HEK293 (cell line): ENCODE measurements at regions not wholly inside any gene's neighbourhood (a gene's known extent, or its start where the extent isn't known, plus 50 kb on each side); places are given as distances from the start of the nearest gene placed in this dataset.

Source experiments
- CTCF ChIA-PET: fragments of 350-600 bp; formaldehyde crosslinking; extraction: SDS; loops from one replicate; lab custom pipeline; 2021; ENCODE audit warnings: antibody characterized with exemption; lab: Yijun Ruan, JAX
- POLR2A ChIA-PET: fragments of 300-600 bp; formaldehyde crosslinking; extraction: SDS; loops from one replicate; lab custom pipeline; 2020; ENCODE audit warnings: antibody characterized with exemption, inconsistent platforms; lab: Yijun Ruan, JAX
- H3K27ac ChIP-seq: fragments of 200-500 bp; sonication (Bioruptor generic); 2 replicates; pipeline ENCODE4 v1.5.1; 2014; ENCODE audit warnings: low read depth, low read length, control low read depth, inconsistent platforms; ENCODE audit errors: extremely low read depth
- H3K36me3 ChIP-seq, 2 experiments: fragments of 200-500 bp in 1 of 2; sonication (Bioruptor generic) in 1 of 2; 1 replicate in 1 of 2; 2 replicates in 1 of 2; pipeline ENCODE4 v1.5.1; 2014 to 2017; ENCODE audit warnings: inconsistent platforms in 2 of 2, low read length in 2 of 2; ENCODE audit not compliant: control insufficient read depth in 2 of 2, insufficient read depth in 1 of 2
- H3K4me1 ChIP-seq: fragments of 200-500 bp; sonication (Bioruptor generic); 2 replicates; pipeline ENCODE4 v1.5.1; 2014; ENCODE audit warnings: mild to moderate bottlenecking, low read length, inconsistent platforms; ENCODE audit not compliant: control insufficient read depth, insufficient read depth
- H3K4me3 ChIP-seq: 2 replicates; pipeline ENCODE4 v1.5.1; 2011; ENCODE audit warnings: low read depth, mild to moderate bottlenecking, control low read depth, low read length, moderate library complexity
- H3K9me3 ChIP-seq: fragments of 200-500 bp; sonication (Bioruptor generic); 2 replicates; pipeline ENCODE4 v1.5.1; 2014; ENCODE audit warnings: low read depth, low read length, inconsistent platforms; ENCODE audit not compliant: control insufficient read depth, insufficient read depth
- AEBP2 ChIP-seq: fragments of 450-650 bp; formaldehyde crosslinking; IDR thresholded peaks from 2 replicates; pipeline ENCODE4 v1.5.1; 2016; ENCODE audit warnings: missing biosample characterization, missing genetic modification characterization, borderline replicate concordance
- EGR2 ChIP-seq: fragments of 450-650 bp; formaldehyde crosslinking; IDR thresholded peaks from 2 replicates; pipeline ENCODE4 v1.5.1; 2016; ENCODE audit warnings: low read depth, missing biosample characterization, missing genetic modification characterization
- GLI2 ChIP-seq: fragments of 450-650 bp; formaldehyde crosslinking; IDR thresholded peaks from 2 replicates; pipeline ENCODE4; 2017; ENCODE audit warnings: missing biosample characterization, missing genetic modification characterization, low read depth, borderline replicate concordance
- KLF8 ChIP-seq: fragments of 450-650 bp; formaldehyde crosslinking; IDR thresholded peaks from 2 replicates; pipeline ENCODE4 v1.5.1; 2016; ENCODE audit warnings: missing biosample characterization, missing genetic modification characterization
- KLF9 ChIP-seq: fragments of 450-650 bp; formaldehyde crosslinking; IDR thresholded peaks from 2 replicates; pipeline ENCODE4 v1.5.1; 2016; ENCODE audit warnings: missing biosample characterization, missing genetic modification characterization, low read depth
- MYNN ChIP-seq: fragments of 450-650 bp; formaldehyde crosslinking; IDR thresholded peaks from 2 replicates; pipeline ENCODE4 v1.5.1; 2016; ENCODE audit warnings: missing biosample characterization, missing genetic modification characterization, borderline replicate concordance
- OSR2 ChIP-seq: fragments of 450-650 bp; formaldehyde crosslinking; IDR thresholded peaks from 2 replicates; pipeline ENCODE4 v1.5.1; 2016; ENCODE audit warnings: missing biosample characterization, missing genetic modification characterization
- PATZ1 ChIP-seq: fragments of 450-650 bp; formaldehyde crosslinking; IDR thresholded peaks from 2 replicates; pipeline ENCODE4 v1.5.1; 2016; ENCODE audit warnings: missing biosample characterization, missing genetic modification characterization
- RBAK ChIP-seq: fragments of 450-650 bp; formaldehyde crosslinking; IDR thresholded peaks from 2 replicates; pipeline ENCODE4 v1.5.1; 2016; ENCODE audit warnings: missing biosample characterization, missing genetic modification characterization
- ZNF114 ChIP-seq: fragments of 450-650 bp; formaldehyde crosslinking; IDR thresholded peaks from 2 replicates; pipeline ENCODE4 v1.5.0; 2017; ENCODE audit warnings: missing biosample characterization, missing genetic modification characterization
- ZNF133 ChIP-seq: fragments of 450-650 bp; formaldehyde crosslinking; IDR thresholded peaks from 2 replicates; pipeline ENCODE4 v1.5.1; 2016; ENCODE audit warnings: missing biosample characterization, missing genetic modification characterization
- ZNF155 ChIP-seq: fragments of 450-650 bp; formaldehyde crosslinking; IDR thresholded peaks from 2 replicates; pipeline ENCODE4 v1.5.1; 2016; ENCODE audit warnings: missing biosample characterization, missing genetic modification characterization
- ZNF184 ChIP-seq: fragments of 450-650 bp; IDR thresholded peaks from 2 replicates; pipeline ENCODE4 v1.5.1; 2018; ENCODE audit warnings: missing biosample characterization, mild to moderate bottlenecking, missing genetic modification characterization
- ZNF350 ChIP-seq: fragments of 450-650 bp; formaldehyde crosslinking; IDR thresholded peaks from 2 replicates; pipeline ENCODE4 v1.5.0; 2017; ENCODE audit warnings: missing biosample characterization, mild to moderate bottlenecking, missing genetic modification characterization
- ZNF362 ChIP-seq: fragments of 450-650 bp; formaldehyde crosslinking; IDR thresholded peaks from 2 replicates; pipeline ENCODE4 v1.5.1; 2016; ENCODE audit warnings: missing biosample characterization, missing genetic modification characterization
- ZNF366 ChIP-seq: fragments of 450-650 bp; formaldehyde crosslinking; conservative IDR thresholded peaks from 2 replicates; pipeline ENCODE4 v1.5.1; 2016; ENCODE audit warnings: missing biosample characterization, missing genetic modification characterization
- ZNF473 ChIP-seq: fragments of 450-650 bp; formaldehyde crosslinking; IDR thresholded peaks from 2 replicates; pipeline ENCODE4 v1.5.1; 2017; ENCODE audit warnings: missing biosample characterization, missing genetic modification characterization
- ZNF488 ChIP-seq: fragments of 450-650 bp; formaldehyde crosslinking; IDR thresholded peaks from 2 replicates; pipeline ENCODE4 v1.5.1; 2016; ENCODE audit warnings: missing biosample characterization, missing genetic modification characterization
- ZNF530 ChIP-seq: fragments of 450-650 bp; formaldehyde crosslinking; IDR thresholded peaks from 2 replicates; pipeline ENCODE4 v1.5.1; 2016; ENCODE audit warnings: low read depth, missing biosample characterization, missing genetic modification characterization
- ZNF548 ChIP-seq: fragments of 450-650 bp; formaldehyde crosslinking; IDR thresholded peaks from 2 replicates; pipeline ENCODE4 v1.5.1; 2016; ENCODE audit warnings: missing biosample characterization, missing genetic modification characterization
- ZNF571 ChIP-seq: fragments of 450-650 bp; formaldehyde crosslinking; IDR thresholded peaks from 2 replicates; pipeline ENCODE4 v1.5.0; 2017; ENCODE audit warnings: missing biosample characterization, missing genetic modification characterization
- ZNF596 ChIP-seq: fragments of 450-650 bp; IDR thresholded peaks from 2 replicates; pipeline ENCODE4 v1.5.0; 2018; ENCODE audit warnings: missing biosample characterization, mild to moderate bottlenecking, missing genetic modification characterization, moderate library complexity
- ZNF600 ChIP-seq: fragments of 450-650 bp; formaldehyde crosslinking; IDR thresholded peaks from 2 replicates; pipeline ENCODE4 v1.5.1; 2016; ENCODE audit warnings: missing biosample characterization, missing genetic modification characterization
- ZNF76 ChIP-seq: fragments of 450-650 bp; formaldehyde crosslinking; IDR thresholded peaks from 2 replicates; pipeline ENCODE4; 2016; ENCODE audit warnings: low read depth, missing biosample characterization, missing genetic modification characterization, borderline replicate concordance
- ZNF792 ChIP-seq: fragments of 450-650 bp; formaldehyde crosslinking; IDR thresholded peaks from 2 replicates; pipeline ENCODE4 v1.5.1; 2016; ENCODE audit warnings: missing biosample characterization, missing genetic modification characterization

GRCh38 chr20:1807394-1807793 lies 87.8 kb upstream of the SIRPA start:
- H3K27ac ChIP-seq = no peak overlapping the region

GRCh38 chr20:1806456-1806855 lies 88.8 kb upstream of the SIRPA start:
- TF ChIP-seq MYNN (tag by site-specific recombination) (no peak), KLF9 (tag by site-specific recombination) (no peak), ZNF488 (tag by site-specific recombination) (no peak), KLF8 (tag by site-specific recombination) (no peak), ZNF530 (tag by site-specific recombination) (no peak), ZNF184 (tag by site-specific recombination) (no peak), ZNF350 (tag by site-specific recombination) (no peak), ZNF114 (tag by site-specific recombination) (no peak), OSR2 (no peak)
- no peaks in the 10 kb centered on the region for H3K9me3 ChIP-seq
- H3K27ac ChIP-seq = no peak overlapping the region
- H3K36me3 ChIP-seq = no peaks in the 10 kb centered on the region
- POLR2A ChIA-PET = no interaction called here
- H3K4me3 ChIP-seq = no peak overlapping the region
- 0 out of 2 replicates have a peak, but pooled peaks cover 3% of the 10 kb centered on the region for H3K4me1 ChIP-seq
- CTCF ChIA-PET = interaction anchor here (0.6 kb wide), 1 partner anchor 25 kb away, joined by 4 read pairs; no protein-coding TSS in a partner anchor

More at GRCh38 chr20:1807394-1807793, 87.8 kb upstream of the SIRPA start:
- ChIA-PET CTCF (no interaction called here), POLR2A (no interaction called here)
- Histone ChIP-seq H3K4me3 (no peak overlapping the region), H3K4me1 (0 out of 2 replicates have a peak, but pooled peaks cover 3% of the 10 kb centered on the region), H3K9me3 (no peaks in the 10 kb centered on the region), H3K36me3 (no peaks in the 10 kb centered on the region)
- no peak for TF ChIP-seq ZNF155 (tag by site-specific recombination)
- no peak for TF ChIP-seq ZNF530 (tag by site-specific recombination)
- no peak for TF ChIP-seq ZNF571
- TF ChIP-seq AEBP2 (tag by site-specific recombination) = no peak
- TF ChIP-seq ZNF600 (tag by site-specific recombination) = no peak
- no peak for TF ChIP-seq ZNF366 (tag by site-specific recombination)
- no peak for TF ChIP-seq ZNF548 (tag by site-specific recombination)
- TF ChIP-seq EGR2 (tag by site-specific recombination) = no peak
- TF ChIP-seq ZNF133 = no peak
- no peak for TF ChIP-seq RBAK (tag by site-specific recombination)
- no peak for TF ChIP-seq ZNF596
- TF ChIP-seq PATZ1 (tag by site-specific recombination) = no peak
- TF ChIP-seq ZNF76 = no peak
- TF ChIP-seq GLI2 = no peak
- no peak for TF ChIP-seq ZNF362 (tag by site-specific recombination)
- TF ChIP-seq ZNF473 (tag by site-specific recombination) = no peak
- TF ChIP-seq ZNF792 (tag by site-specific recombination) = no peak
